ENCODE measurements at regions not wholly inside any gene's neighbourhood (a gene's known extent, or its start where the extent isn't known, plus 50 kb on each side); places are given as distances from the start of the nearest gene placed in this dataset.
"Not testable (repeated sequence)": the region's sequence is repeated elsewhere in the genome, so short reads cannot be mapped to it uniquely, and the experiment has no call there.

- H3K9me3 Mint-ChIP-seq, result peaks cover 11% of the 10 kb centered on the region
- H3K27ac Mint-ChIP-seq, result no peak overlapping the region
- no peaks in the 10 kb centered on the region for H3K36me3 Mint-ChIP-seq (ENCODE audit: low read depth)
- peaks cover 5% of the 10 kb centered on the region for H3K4me1 Mint-ChIP-seq (ENCODE audit: low read depth)
- no peak overlapping the region for H3K4me3 Mint-ChIP-seq
- H3K27me3 Mint-ChIP-seq, result no peaks in the 10 kb centered on the region
- intact Hi-C loops (cut with micrococcal nuclease), result no loop called here
These were observed 455.4 kb downstream of the GADD45G start for GRCh38 chr9:90060256-90060655.

GRCh38 chr9:90061187-90061586 lies 456.4 kb downstream of the GADD45G start:
- Mint-ChIP-seq H3K4me1 (ENCODE audit: low read depth) (peaks cover 5% of the 10 kb centered on the region), H3K27me3 (no peaks in the 10 kb centered on the region), H3K4me3 (no peak overlapping the region), H3K27ac (no peak overlapping the region), H3K36me3 (ENCODE audit: low read depth) (no peaks in the 10 kb centered on the region), H3K9me3 (peaks cover 2% of the 10 kb centered on the region)
- intact Hi-C loops (cut with micrococcal nuclease), result no loop called here

- Mint-ChIP-seq H3K27ac (no peak overlapping the region), H3K9me3 (no peaks in the 10 kb centered on the region), H3K27me3 (no peaks in the 10 kb centered on the region), H3K4me3 (no peak overlapping the region), H3K4me1 (ENCODE audit: low read depth) (peaks cover 5% of the 10 kb centered on the region), H3K36me3 (ENCODE audit: low read depth) (no peaks in the 10 kb centered on the region)
- intact Hi-C loops (cut with micrococcal nuclease), result no loop called here
These were observed 458.2 kb downstream of the GADD45G start for GRCh38 chr9:90062982-90063381.

GRCh38 chr9:90064248-90064647 lies 459.4 kb downstream of the GADD45G start:
- Mint-ChIP-seq H3K36me3 (ENCODE audit: low read depth) (no peaks in the 10 kb centered on the region), H3K9me3 (no peaks in the 10 kb centered on the region), H3K27ac (no peak overlapping the region), H3K27me3 (peaks cover 2% of the 10 kb centered on the region), H3K4me1 (ENCODE audit: low read depth) (peaks cover 5% of the 10 kb centered on the region), H3K4me3 (no peak overlapping the region)
- intact Hi-C loops (cut with micrococcal nuclease), result no loop called here

- no peak overlapping the region for H3K27ac Mint-ChIP-seq
- intact Hi-C loops (cut with micrococcal nuclease), result no loop called here
- H3K27me3 Mint-ChIP-seq, result peaks cover 5% of the 10 kb centered on the region
- H3K9me3 Mint-ChIP-seq, result no peaks in the 10 kb centered on the region
- H3K36me3 Mint-ChIP-seq (ENCODE audit: low read depth), result no peaks in the 10 kb centered on the region
- peaks cover 5% of the 10 kb centered on the region for H3K4me1 Mint-ChIP-seq (ENCODE audit: low read depth)
- H3K4me3 Mint-ChIP-seq, result no peak overlapping the region
These were observed 460.2 kb downstream of the GADD45G start for GRCh38 chr9:90064971-90065370.

- no peaks in the 10 kb centered on the region for H3K9me3 Mint-ChIP-seq
- H3K4me3 Mint-ChIP-seq, result no peak overlapping the region
These were observed 461.0 kb downstream of the GADD45G start for GRCh38 chr9:90065851-90066250.

GRCh38 chr9:90069085-90069484 lies 464.3 kb downstream of the GADD45G start:
- Mint-ChIP-seq H3K36me3 (ENCODE audit: low read depth) (no peaks in the 10 kb centered on the region), H3K27me3 (peaks cover 8% of the 10 kb centered on the region), H3K27ac (no peak overlapping the region), H3K4me3 (no peak overlapping the region), H3K9me3 (no peaks in the 10 kb centered on the region), H3K4me1 (ENCODE audit: low read depth) (peaks cover 21% of the 10 kb centered on the region)
- intact Hi-C loops (cut with micrococcal nuclease), result no loop called here

More at GRCh38 chr9:90065851-90066250, 461.0 kb downstream of the GADD45G start:
- no peaks in the 10 kb centered on the region for H3K36me3 Mint-ChIP-seq (ENCODE audit: low read depth)
- H3K27me3 Mint-ChIP-seq, result peaks cover 5% of the 10 kb centered on the region
- intact Hi-C loops (cut with micrococcal nuclease), result no loop called here
- peaks cover 14% of the 10 kb centered on the region for H3K4me1 Mint-ChIP-seq (ENCODE audit: low read depth)
- H3K27ac Mint-ChIP-seq, result no peak overlapping the region

GRCh38 chr9:90070056-90070455 lies 465.2 kb downstream of the GADD45G start:
- H3K36me3 Mint-ChIP-seq (ENCODE audit: low read depth), result no peaks in the 10 kb centered on the region
- peaks cover 12% of the 10 kb centered on the region for H3K27me3 Mint-ChIP-seq
- no peak overlapping the region for H3K27ac Mint-ChIP-seq
- peaks cover 21% of the 10 kb centered on the region for H3K4me1 Mint-ChIP-seq (ENCODE audit: low read depth)
- no peak overlapping the region for H3K4me3 Mint-ChIP-seq
- no peaks in the 10 kb centered on the region for H3K9me3 Mint-ChIP-seq
- intact Hi-C loops (cut with micrococcal nuclease), result no loop called here

- H3K27me3 Mint-ChIP-seq, result peaks cover 12% of the 10 kb centered on the region
- H3K4me3 Mint-ChIP-seq, result no peak overlapping the region
- H3K36me3 Mint-ChIP-seq (ENCODE audit: low read depth), result no peaks in the 10 kb centered on the region
- H3K4me1 Mint-ChIP-seq (ENCODE audit: low read depth), result peaks cover 21% of the 10 kb centered on the region
- no peak overlapping the region for H3K27ac Mint-ChIP-seq
- no peaks in the 10 kb centered on the region for H3K9me3 Mint-ChIP-seq
- intact Hi-C loops (cut with micrococcal nuclease), result no loop called here
These were observed 465.7 kb downstream of the GADD45G start for GRCh38 chr9:90070469-90070868.

- intact Hi-C loops (cut with micrococcal nuclease), result no loop called here
- Mint-ChIP-seq H3K27me3 (peaks cover 16% of the 10 kb centered on the region), H3K27ac (no peak overlapping the region), H3K9me3 (no peaks in the 10 kb centered on the region), H3K4me1 (ENCODE audit: low read depth) (peaks cover 21% of the 10 kb centered on the region), H3K4me3 (no peak overlapping the region), H3K36me3 (ENCODE audit: low read depth) (no peaks in the 10 kb centered on the region)
These were observed 466.3 kb downstream of the GADD45G start for GRCh38 chr9:90070931-90071660.

- H3K27me3 Mint-ChIP-seq, result peaks cover 29% of the 10 kb centered on the region
- intact Hi-C loops (cut with micrococcal nuclease), result no loop called here
- no peak overlapping the region for H3K27ac Mint-ChIP-seq
- no peak overlapping the region for H3K4me3 Mint-ChIP-seq
- H3K9me3 Mint-ChIP-seq, result no peaks in the 10 kb centered on the region
- no peaks in the 10 kb centered on the region for H3K36me3 Mint-ChIP-seq (ENCODE audit: low read depth)
- peaks cover 29% of the 10 kb centered on the region for H3K4me1 Mint-ChIP-seq (ENCODE audit: low read depth)
These were observed 468.6 kb downstream of the GADD45G start for GRCh38 chr9:90073186-90073945.

GRCh38 chr9:90074316-90074962 lies 469.6 kb downstream of the GADD45G start:
- H3K27me3 Mint-ChIP-seq, result peaks cover 32% of the 10 kb centered on the region

GRCh38 chr9:90077598-90077997 lies 472.8 kb downstream of the GADD45G start:
- H3K27ac Mint-ChIP-seq; H3K9me3 Mint-ChIP-seq; H3K4me3 Mint-ChIP-seq; H3K36me3 Mint-ChIP-seq (ENCODE audit: low read depth); intact Hi-C loops (cut with micrococcal nuclease): not testable (repeated sequence)
- Mint-ChIP-seq H3K4me1 (ENCODE audit: low read depth) (peaks cover 15% of the 10 kb centered on the region), H3K27me3 (peaks cover 31% of the 10 kb centered on the region)

More at GRCh38 chr9:90074316-90074962, 469.6 kb downstream of the GADD45G start:
- no peaks in the 10 kb centered on the region for H3K36me3 Mint-ChIP-seq (ENCODE audit: low read depth)
- intact Hi-C loops (cut with micrococcal nuclease), result no loop called here
- no peak overlapping the region for H3K4me3 Mint-ChIP-seq
- H3K4me1 Mint-ChIP-seq (ENCODE audit: low read depth), result peaks cover 35% of the 10 kb centered on the region
- no peak overlapping the region for H3K27ac Mint-ChIP-seq
- H3K9me3 Mint-ChIP-seq, result no peaks in the 10 kb centered on the region

- Mint-ChIP-seq H3K4me3 (no peak overlapping the region), H3K27me3 (peaks cover 31% of the 10 kb centered on the region), H3K36me3 (ENCODE audit: low read depth) (no peaks in the 10 kb centered on the region), H3K27ac (no peak overlapping the region), H3K9me3 (no peaks in the 10 kb centered on the region), H3K4me1 (ENCODE audit: low read depth) (peaks cover 15% of the 10 kb centered on the region)
- intact Hi-C loops (cut with micrococcal nuclease), result no loop called here
These were observed 474.2 kb downstream of the GADD45G start for GRCh38 chr9:90078988-90079421.

All from dendritic cell treated with granulocyte-macrophage colony-stimulating factor and Interleukin-4, amounts not matched to agents 40 ng/mL and 50 ng/mL, for 4 days (primary cell).